HFFc6 (cell line): ENCODE measurements at regions not wholly inside any gene's neighbourhood (a gene's known extent, or its start where the extent isn't known, plus 50 kb on each side); places are given as distances from the start of the nearest gene placed in this dataset.

Experiments
- DNase-seq: peaks from one replicate; pipeline ENCODE4 v3.0.0-alpha.2; 2018
- H3K27ac Mint-ChIP-seq: 2 replicates; pipeline ENCODE4 v1.8.0; 2020; ENCODE audit warnings: mild to moderate bottlenecking, mixed read lengths
- H3K27me3 Mint-ChIP-seq: 2 replicates; pipeline ENCODE4 v1.8.0; 2021; ENCODE audit warnings: mild to moderate bottlenecking, moderate library complexity, mixed read lengths; ENCODE audit not compliant: insufficient read depth
- H3K36me3 Mint-ChIP-seq: 2 replicates; pipeline ENCODE4 v1.8.0; 2021; ENCODE audit warnings: low read depth, mixed read lengths
- H3K4me1 Mint-ChIP-seq: 2 replicates; pipeline ENCODE4 v1.8.0; 2020; ENCODE audit warnings: low read depth, mixed read lengths
- H3K4me3 Mint-ChIP-seq: 2 replicates; pipeline ENCODE4 v1.8.0; 2020; ENCODE audit warnings: mild to moderate bottlenecking, moderate library complexity, mixed read lengths
- H3K9me3 Mint-ChIP-seq: 2 replicates; pipeline ENCODE4 v1.8.0; 2020; ENCODE audit warnings: mild to moderate bottlenecking, mixed read lengths
- TF ChIP-seq, protein P1 (sequence below): fragments of 200-600 bp; sonication (generic); IDR thresholded peaks from 2 replicates; pipeline ENCODE4 v1.5.0; 2021; ENCODE audit warnings: antibody characterized with exemption, mild to moderate bottlenecking

DNA sequence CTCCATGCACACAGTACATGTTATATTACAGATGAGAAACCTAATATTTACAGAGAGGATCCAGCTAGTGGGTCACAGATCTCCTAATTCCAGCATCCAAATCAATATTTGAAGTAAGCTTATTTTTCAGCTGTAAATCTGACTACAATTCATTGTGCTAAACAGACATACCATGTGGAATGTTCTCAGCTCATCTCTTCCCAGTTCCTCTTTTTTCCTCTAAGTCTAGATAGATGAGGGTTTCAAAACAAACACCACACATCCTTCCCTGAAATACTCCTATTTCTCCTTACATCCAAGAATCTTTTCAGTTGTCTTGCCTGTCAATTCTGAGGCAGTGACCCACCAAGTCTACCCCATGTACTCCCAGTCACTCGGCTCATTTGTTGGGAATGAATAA is 200.7 kb upstream of the PIK3C3 start:
- H3K9me3 Mint-ChIP-seq, result no peaks in the 10 kb centered on the region
- peaks cover 65% of the 10 kb centered on the region for H3K4me1 Mint-ChIP-seq
- no peak for DNase-seq
- no peak overlapping the region for H3K4me3 Mint-ChIP-seq
- no peaks in the 10 kb centered on the region for H3K36me3 Mint-ChIP-seq
- H3K27ac Mint-ChIP-seq, result no peak overlapping the region
- peaks cover 1% of the 10 kb centered on the region; the same call in 1 of the 2 replicates for H3K27me3 Mint-ChIP-seq
- TF ChIP-seq, protein P1, sequence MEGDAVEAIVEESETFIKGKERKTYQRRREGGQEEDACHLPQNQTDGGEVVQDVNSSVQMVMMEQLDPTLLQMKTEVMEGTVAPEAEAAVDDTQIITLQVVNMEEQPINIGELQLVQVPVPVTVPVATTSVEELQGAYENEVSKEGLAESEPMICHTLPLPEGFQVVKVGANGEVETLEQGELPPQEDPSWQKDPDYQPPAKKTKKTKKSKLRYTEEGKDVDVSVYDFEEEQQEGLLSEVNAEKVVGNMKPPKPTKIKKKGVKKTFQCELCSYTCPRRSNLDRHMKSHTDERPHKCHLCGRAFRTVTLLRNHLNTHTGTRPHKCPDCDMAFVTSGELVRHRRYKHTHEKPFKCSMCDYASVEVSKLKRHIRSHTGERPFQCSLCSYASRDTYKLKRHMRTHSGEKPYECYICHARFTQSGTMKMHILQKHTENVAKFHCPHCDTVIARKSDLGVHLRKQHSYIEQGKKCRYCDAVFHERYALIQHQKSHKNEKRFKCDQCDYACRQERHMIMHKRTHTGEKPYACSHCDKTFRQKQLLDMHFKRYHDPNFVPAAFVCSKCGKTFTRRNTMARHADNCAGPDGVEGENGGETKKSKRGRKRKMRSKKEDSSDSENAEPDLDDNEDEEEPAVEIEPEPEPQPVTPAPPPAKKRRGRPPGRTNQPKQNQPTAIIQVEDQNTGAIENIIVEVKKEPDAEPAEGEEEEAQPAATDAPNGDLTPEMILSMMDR, result no peak

GRCh38 chr18:41753826-41754225 is 201.2 kb upstream of the PIK3C3 start:
- H3K4me1 Mint-ChIP-seq, result peaks cover 60% of the 10 kb centered on the region
- H3K9me3 Mint-ChIP-seq, result no peaks in the 10 kb centered on the region
- H3K27ac Mint-ChIP-seq, result no peak overlapping the region
- TF ChIP-seq, protein P1, result no peak
- DNase-seq, result peak; percentile 42
- H3K36me3 Mint-ChIP-seq, result no peaks in the 10 kb centered on the region
- H3K27me3 Mint-ChIP-seq, result peaks cover 1% of the 10 kb centered on the region; the same call in 1 of the 2 replicates
- H3K4me3 Mint-ChIP-seq, result no peak overlapping the region

GRCh38 chr18:41752826-41753225 is 202.2 kb upstream of the PIK3C3 start:
- Mint-ChIP-seq H3K9me3 (no peaks in the 10 kb centered on the region), H3K27me3 (peaks cover 1% of the 10 kb centered on the region; the same call in 1 of the 2 replicates), H3K27ac (no peak overlapping the region), H3K4me3 (no peak overlapping the region), H3K4me1 (peaks cover 59% of the 10 kb centered on the region), H3K36me3 (no peaks in the 10 kb centered on the region)
- DNase-seq, result no peak
- TF ChIP-seq, protein P1, result no peak

- no peak overlapping the region for H3K4me3 Mint-ChIP-seq
- no peak for DNase-seq
- H3K36me3 Mint-ChIP-seq, result no peaks in the 10 kb centered on the region
- no peak overlapping the region for H3K27ac Mint-ChIP-seq
- H3K9me3 Mint-ChIP-seq, result no peaks in the 10 kb centered on the region
- H3K27me3 Mint-ChIP-seq, result peaks cover 1% of the 10 kb centered on the region; the same call in 1 of the 2 replicates
- TF ChIP-seq, protein P1, result no peak
- H3K4me1 Mint-ChIP-seq, result peaks cover 47% of the 10 kb centered on the region
These were observed 203.4 kb upstream of the PIK3C3 start for GRCh38 chr18:41751652-41752051.

- peak; percentile 36 for DNase-seq
- Mint-ChIP-seq H3K4me3 (no peak overlapping the region), H3K27ac (no peak overlapping the region), H3K27me3 (peaks cover 1% of the 10 kb centered on the region; the same call in 1 of the 2 replicates), H3K36me3 (no peaks in the 10 kb centered on the region), H3K4me1 (peaks cover 42% of the 10 kb centered on the region), H3K9me3 (no peaks in the 10 kb centered on the region)
- TF ChIP-seq, protein P1, result no peak
These were observed 203.9 kb upstream of the PIK3C3 start for GRCh38 chr18:41751161-41751560.

DNA sequence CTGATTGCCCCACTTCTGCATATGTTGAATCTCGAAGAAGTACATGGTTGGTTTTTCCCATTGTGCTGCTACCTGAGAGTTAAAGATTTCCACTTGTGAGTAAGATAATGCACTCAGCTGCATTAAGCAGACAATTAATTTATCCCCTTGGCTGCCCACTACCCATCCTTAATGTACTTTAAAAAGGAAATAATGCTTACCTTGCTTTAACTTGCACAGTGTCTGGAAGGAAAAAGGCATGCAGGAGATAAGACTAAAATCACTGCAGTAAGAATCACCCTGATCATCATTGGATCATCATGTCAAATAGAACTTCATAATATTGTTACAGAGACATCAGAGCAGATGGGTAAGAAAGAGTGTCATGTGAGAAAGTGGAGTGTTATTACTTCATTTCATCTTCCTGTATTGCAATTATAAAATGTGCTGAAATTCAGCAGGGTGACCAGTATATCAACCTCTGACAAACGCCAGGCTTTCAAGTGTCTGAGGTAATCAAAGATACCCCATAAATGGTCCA is 207.3 kb upstream of the PIK3C3 start:
- TF ChIP-seq, protein P1, result no peak
- Mint-ChIP-seq H3K9me3 (no peaks in the 10 kb centered on the region), H3K27ac (no peak overlapping the region), H3K4me3 (no peak overlapping the region), H3K4me1 (peaks cover 22% of the 10 kb centered on the region), H3K27me3 (peaks cover 3% of the 10 kb centered on the region; the same call in 1 of the 2 replicates), H3K36me3 (no peaks in the 10 kb centered on the region)
- no peak for DNase-seq
